ENCODE measurements at regions not wholly inside any gene's neighbourhood (a gene's known extent, or its start where the extent isn't known, plus 50 kb on each side); places are given as distances from the start of the nearest gene placed in this dataset.

DNA sequence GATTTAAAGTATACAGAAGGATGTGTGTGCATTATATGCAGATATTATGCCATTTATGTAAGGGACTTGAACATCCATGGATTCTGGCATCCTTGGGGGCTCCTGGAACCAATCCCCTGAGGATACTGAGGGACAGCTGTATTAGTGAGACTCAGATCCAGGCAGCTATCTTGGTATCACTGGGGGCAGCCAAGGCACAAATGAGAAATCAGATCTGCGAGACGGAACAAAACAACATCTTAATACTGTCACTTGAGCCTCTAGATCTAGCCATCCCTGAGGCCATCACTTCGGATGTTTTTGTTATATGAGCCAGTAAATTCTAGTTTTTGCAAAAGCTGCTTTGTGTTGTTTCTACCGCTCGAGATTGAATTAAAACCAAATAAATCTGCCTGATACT is 175.1 kb upstream of the SFSWAP start:
- no peak overlapping the region for H3K27ac ChIP-seq
- TF ChIP-seq POLR2A (IDR thresholded peaks at IDR 0.05): no peak
- TF ChIP-seq, protein P1, sequence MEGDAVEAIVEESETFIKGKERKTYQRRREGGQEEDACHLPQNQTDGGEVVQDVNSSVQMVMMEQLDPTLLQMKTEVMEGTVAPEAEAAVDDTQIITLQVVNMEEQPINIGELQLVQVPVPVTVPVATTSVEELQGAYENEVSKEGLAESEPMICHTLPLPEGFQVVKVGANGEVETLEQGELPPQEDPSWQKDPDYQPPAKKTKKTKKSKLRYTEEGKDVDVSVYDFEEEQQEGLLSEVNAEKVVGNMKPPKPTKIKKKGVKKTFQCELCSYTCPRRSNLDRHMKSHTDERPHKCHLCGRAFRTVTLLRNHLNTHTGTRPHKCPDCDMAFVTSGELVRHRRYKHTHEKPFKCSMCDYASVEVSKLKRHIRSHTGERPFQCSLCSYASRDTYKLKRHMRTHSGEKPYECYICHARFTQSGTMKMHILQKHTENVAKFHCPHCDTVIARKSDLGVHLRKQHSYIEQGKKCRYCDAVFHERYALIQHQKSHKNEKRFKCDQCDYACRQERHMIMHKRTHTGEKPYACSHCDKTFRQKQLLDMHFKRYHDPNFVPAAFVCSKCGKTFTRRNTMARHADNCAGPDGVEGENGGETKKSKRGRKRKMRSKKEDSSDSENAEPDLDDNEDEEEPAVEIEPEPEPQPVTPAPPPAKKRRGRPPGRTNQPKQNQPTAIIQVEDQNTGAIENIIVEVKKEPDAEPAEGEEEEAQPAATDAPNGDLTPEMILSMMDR (IDR thresholded peaks at IDR 0.05): no peak
- peaks cover 0 to 28% (median 0%) of the 10 kb centered on the region in 4 donors for H3K27me3 ChIP-seq
- no peaks in the 10 kb centered on the region for H3K9me3 ChIP-seq
- intact Hi-C loops (cut with DNase I): no loop called here
- H3K36me3 ChIP-seq: no peaks in the 10 kb centered on the region
- no peak overlapping the region for H3K4me3 ChIP-seq
- peaks cover 0 to 5% (median 0%) of the 10 kb centered on the region in 3 donors for H3K4me1 ChIP-seq
- 84 to 87% methylated on average over 5 of the region's 5 CpGs for WGBS, 2 donors
- no peak for DNase-seq

DNA sequence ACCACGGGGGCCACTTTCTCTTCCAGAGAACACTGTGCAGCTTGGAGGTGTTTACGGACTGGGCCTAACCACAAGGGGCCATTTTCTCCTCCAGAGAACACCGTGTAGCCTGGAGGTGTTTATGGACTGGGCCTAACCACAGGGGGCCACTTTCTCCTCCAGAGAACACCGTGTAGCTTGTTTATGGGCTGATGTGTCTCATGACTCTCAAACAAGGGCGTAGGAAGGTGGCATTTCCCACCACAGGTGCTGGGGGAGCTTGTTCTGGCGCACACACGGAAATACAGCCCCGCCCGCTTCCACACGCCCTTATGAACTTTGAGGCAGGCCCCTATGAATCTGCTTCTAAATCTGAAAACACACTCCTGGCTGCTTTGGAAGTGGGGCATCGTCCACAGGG is 174.6 kb upstream of the SFSWAP start:
- Histone ChIP-seq H3K4me1 (peaks cover 0 to 5% (median 0%) of the 10 kb centered on the region in 3 donors), H3K27me3 (peaks cover 0 to 24% (median 0%) of the 10 kb centered on the region in 4 donors), H3K9me3 (no peaks in the 10 kb centered on the region), H3K27ac (no peak overlapping the region), H3K36me3 (no peaks in the 10 kb centered on the region), H3K4me3 (no peak overlapping the region)
- no peak for TF ChIP-seq POLR2A (IDR thresholded peaks at IDR 0.05)
- TF ChIP-seq, protein P1 (IDR thresholded peaks at IDR 0.05): no peak
- no peak for DNase-seq
- 46 to 62% methylated on average over 8 to 10 of the region's 11 CpGs for WGBS, 2 donors
- intact Hi-C loops (cut with DNase I): no loop called here

DNA sequence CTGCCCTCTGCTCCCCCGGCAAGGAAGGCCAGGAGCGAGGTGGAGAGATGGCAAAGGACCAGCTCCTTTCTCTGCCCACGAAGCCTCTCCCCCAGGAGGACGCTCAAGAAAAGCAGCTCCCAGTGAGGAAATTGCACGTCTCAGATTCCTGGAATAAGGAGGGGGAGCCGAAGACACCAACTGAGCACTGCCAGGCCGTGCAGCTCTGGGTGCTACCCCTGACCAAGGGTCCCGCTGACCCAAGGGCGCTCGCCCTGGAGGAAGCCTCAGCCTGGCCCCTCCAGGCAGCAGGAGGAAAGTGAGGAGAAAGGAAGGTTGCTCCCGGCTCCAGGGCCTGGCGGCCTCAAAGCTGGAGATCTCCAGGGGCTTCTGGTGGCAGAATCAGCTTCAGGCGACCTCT is 174.1 kb upstream of the SFSWAP start:
- Histone ChIP-seq H3K27me3 (peaks cover 0 to 24% (median 0%) of the 10 kb centered on the region in 4 donors), H3K27ac (no peak overlapping the region), H3K4me1 (peaks cover 0 to 5% (median 0%) of the 10 kb centered on the region in 3 donors), H3K9me3 (no peaks in the 10 kb centered on the region), H3K36me3 (no peaks in the 10 kb centered on the region), H3K4me3 (no peak overlapping the region)
- TF ChIP-seq, protein P1 (IDR thresholded peaks at IDR 0.05): no peak
- TF ChIP-seq POLR2A (IDR thresholded peaks at IDR 0.05): no peak
- DNase-seq: no peak
- 60% methylated on average over 1 of the region's 13 CpGs; no CpG with 5 or more reads in 1 of the 2 donors for WGBS, 2 donors
- intact Hi-C loops (cut with DNase I): no loop called here

DNA sequence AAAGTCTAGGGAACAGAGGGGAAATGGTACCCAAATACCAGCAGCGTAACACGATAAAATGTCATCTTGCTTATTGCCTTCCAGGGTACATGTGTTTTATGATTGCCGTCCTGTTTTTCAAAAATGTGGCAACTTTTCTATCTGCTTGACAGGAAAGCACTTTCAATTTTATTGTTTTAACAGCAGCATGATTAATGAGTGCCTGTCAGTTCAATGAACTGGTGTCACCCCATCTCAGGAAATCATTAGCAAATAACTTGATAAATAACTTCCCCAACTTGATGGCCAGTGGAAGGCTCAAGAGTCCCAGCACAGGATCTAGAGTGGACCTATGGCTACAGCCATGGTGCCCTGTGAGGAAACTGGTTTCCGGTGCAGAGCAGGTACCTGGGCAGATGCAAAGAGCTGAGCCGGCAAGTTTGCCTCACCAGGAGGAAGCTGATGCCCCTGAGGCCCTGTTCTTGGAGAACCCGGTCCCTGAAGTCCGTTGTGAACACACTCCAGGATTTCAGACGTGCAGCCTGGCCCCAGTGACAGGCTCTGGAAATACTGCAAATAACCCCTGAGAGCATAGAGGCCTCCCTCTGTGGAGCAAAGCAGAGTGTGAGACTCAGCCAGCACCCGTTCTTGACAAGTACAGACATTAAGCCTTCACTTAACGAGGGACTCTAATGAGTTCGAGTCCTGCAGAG is 173.5 kb upstream of the SFSWAP start:
- TF ChIP-seq, protein P1 (IDR thresholded peaks at IDR 0.05): no peak
- no peak for TF ChIP-seq POLR2A (IDR thresholded peaks at IDR 0.05)
- intact Hi-C loops (cut with DNase I): no loop called here
- 29 to 30% methylated on average over 7 to 11 of the region's 11 CpGs for WGBS, 2 donors
- DNase-seq: no peak
- Histone ChIP-seq H3K27ac (no peak overlapping the region), H3K36me3 (no peaks in the 10 kb centered on the region), H3K27me3 (peaks cover 0 to 21% (median 0%) of the 10 kb centered on the region in 4 donors), H3K4me1 (peaks cover 0 to 5% (median 0%) of the 10 kb centered on the region in 3 donors), H3K9me3 (no peaks in the 10 kb centered on the region), H3K4me3 (no peak overlapping the region)

DNA sequence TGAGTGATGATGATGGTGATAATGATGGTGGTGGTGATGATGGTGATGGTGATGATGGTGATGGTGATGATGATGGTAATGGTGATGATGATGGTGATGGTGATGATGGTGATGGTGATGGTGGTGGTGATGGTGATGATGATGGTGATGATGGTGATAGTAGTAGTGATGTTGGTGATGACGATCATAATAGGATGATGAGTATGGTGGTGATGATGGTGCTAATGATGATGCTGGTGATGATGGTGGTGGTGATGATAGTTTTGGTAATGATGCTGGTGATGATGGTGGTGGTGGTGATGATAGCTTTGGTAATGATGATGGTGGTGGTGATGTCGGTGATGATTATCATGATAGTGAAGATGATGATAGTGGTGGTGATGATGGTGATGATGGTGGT is 171.5 kb upstream of the SFSWAP start:
- Histone ChIP-seq H3K27me3 (peaks cover 0 to 9% (median 0%) of the 10 kb centered on the region in 4 donors), H3K4me1 (peaks cover 0 to 5% (median 0%) of the 10 kb centered on the region in 3 donors), H3K36me3 (no peaks in the 10 kb centered on the region), H3K4me3 (no peak overlapping the region), H3K9me3 (no peaks in the 10 kb centered on the region), H3K27ac (no peak overlapping the region)
- WGBS, 2 donors: 91 to 97% methylated on average over 2 of the region's 2 CpGs
- intact Hi-C loops (cut with DNase I): no loop called here
- DNase-seq: no peak
- TF ChIP-seq, protein P1 (IDR thresholded peaks at IDR 0.05): no peak
- no peak for TF ChIP-seq POLR2A (IDR thresholded peaks at IDR 0.05)

All from esophagus squamous epithelium (tissue), 5 donors.